Esophagus squamous epithelium (tissue), 4 donors: ENCODE measurements at regions not wholly inside any gene's neighbourhood (a gene's known extent, or its start where the extent isn't known, plus 50 kb on each side); places are given as distances from the start of the nearest gene placed in this dataset.

Experiments used
- CTCF ChIP-seq, 6 experiments: fragments of 450-650 bp in 4 of 6; fragments of 200-600 bp in 2 of 6; sonication (generic) in 2 of 6; IDR thresholded peaks; one replicate each; pipeline ENCODE4 v1.5.1; 2016 to 2019; ENCODE audit warnings: antibody characterized with exemption in 6 of 6, mild to moderate bottlenecking in 4 of 6, moderate library complexity in 4 of 6
- POLR2A ChIP-seq, 4 donors: fragments of 450-650 bp; IDR thresholded peaks; one replicate each; pipeline ENCODE4 v1.6.1; 2017; ENCODE audit warnings: antibody characterized with exemption in 4 of 4, mild to moderate bottlenecking in 4 of 4, moderate library complexity in 3 of 4

- TF ChIP-seq CTCF (IDR thresholded peaks at IDR 0.05) (no peak), POLR2A (IDR thresholded peaks at IDR 0.05) (no peak)
Observed at GRCh38 chr12:43283206-43283605, 268.8 kb downstream of the ADAMTS20 start.
